Fibroblast of gingiva (primary cell): ENCODE measurements at regions not wholly inside any gene's neighbourhood (a gene's known extent, or its start where the extent isn't known, plus 50 kb on each side); places are given as distances from the start of the nearest gene placed in this dataset.
"Not testable (repeated sequence)": the region's sequence is repeated elsewhere in the genome, so short reads cannot be mapped to it uniquely, and the experiment has no call there.

Experiments used
- DNase-seq: peaks from one replicate; pipeline ENCODE4 v3.0.0-alpha.2; 2011; ENCODE audit warnings: low read depth

GRCh38 chr10:53432035-53432434, 659.5 kb upstream of the MBL2 start:
- DNase-seq: no peak

GRCh38 chr10:53430974-53431373, 658.4 kb upstream of the MBL2 start:
- DNase-seq: no peak

- no peak for DNase-seq
Observed at GRCh38 chr10:53430127-53430891, 657.7 kb upstream of the MBL2 start.

- DNase-seq: no peak
Observed at GRCh38 chr10:53422223-53422888, 649.8 kb upstream of the MBL2 start.

GRCh38 chr10:53412651-53413050, 640.1 kb upstream of the MBL2 start:
- no peak for DNase-seq

- no peak for DNase-seq
Observed at GRCh38 chr10:53406532-53406931, 633.9 kb upstream of the MBL2 start.

GRCh38 chr10:53403688-53404087, 631.1 kb upstream of the MBL2 start:
- DNase-seq: no peak

GRCh38 chr10:53402594-53402993, 630.0 kb upstream of the MBL2 start:
- no peak for DNase-seq

- no peak for DNase-seq
Observed at GRCh38 chr10:53401536-53401935, 629.0 kb upstream of the MBL2 start.

GRCh38 chr10:53396876-53397275, 624.3 kb upstream of the MBL2 start:
- no peak for DNase-seq

GRCh38 chr10:53395449-53395848, 622.9 kb upstream of the MBL2 start:
- no peak for DNase-seq

- no peak for DNase-seq
Observed at GRCh38 chr10:53387562-53387961, 615.0 kb upstream of the MBL2 start.

GRCh38 chr10:53382543-53382942, 610.0 kb upstream of the MBL2 start:
- DNase-seq: no peak

GRCh38 chr10:53379956-53380355, 607.4 kb upstream of the MBL2 start:
- DNase-seq: no peak

GRCh38 chr10:53370347-53370746, 597.8 kb upstream of the MBL2 start:
- no peak for DNase-seq

GRCh38 chr10:53361936-53362335, 589.4 kb upstream of the MBL2 start:
- no peak for DNase-seq

- no peak for DNase-seq
Observed at GRCh38 chr10:53361281-53361680, 588.7 kb upstream of the MBL2 start.

GRCh38 chr10:53358978-53359377, 586.4 kb upstream of the MBL2 start:
- not testable (repeated sequence) for DNase-seq

- DNase-seq: no peak
Observed at GRCh38 chr10:53358536-53358935, 586.0 kb upstream of the MBL2 start.

- DNase-seq: no peak
Observed at GRCh38 chr10:53357587-53357986, 585.0 kb upstream of the MBL2 start.

GRCh38 chr10:53356616-53357349, 584.2 kb upstream of the MBL2 start:
- no peak for DNase-seq

- DNase-seq: not testable (repeated sequence)
Observed at GRCh38 chr10:53342531-53342930, 569.9 kb upstream of the MBL2 start.

- DNase-seq: not testable (repeated sequence)
Observed at GRCh38 chr10:53338199-53338598, 565.6 kb upstream of the MBL2 start.
